Naive thymus-derived CD8-positive, alpha-beta T cell (primary cell): ENCODE measurements at regions not wholly inside any gene's neighbourhood (a gene's known extent, or its start where the extent isn't known, plus 50 kb on each side); places are given as distances from the start of the nearest gene placed in this dataset.
"Not testable (repeated sequence)": the region's sequence is repeated elsewhere in the genome, so short reads cannot be mapped to it uniquely, and the experiment has no call there.

Source experiments
- ATAC-seq, 2 donors: fragments of 150-1000 bp; cut with Tn5 transposase in 1 of 2; sonication (Bioruptor Pico), chemical (Tn5 transposase) in 1 of 2; 1 replicate in 1 of 2; 2 replicates in 1 of 2; pipeline ENCODE4 v1.10.0; 2021; ENCODE audit warnings: mild to moderate bottlenecking in 2 of 2, moderate library complexity in 2 of 2
- POLR2A ChIA-PET: fragments of 350-600 bp; sonication (Branson Sonifier 250); formaldehyde crosslinking; loops from one replicate; lab custom pipeline; 2021; ENCODE audit warnings: antibody characterized with exemption; lab: Charles Lee
- DNase-seq, 10 donors: peaks; one replicate each; pipeline versions ENCODE4 v3.0.0 to v3.0.0-alpha.2; 2020 to 2022
- H3K27ac Mint-ChIP-seq, 10 donors: one replicate each; pipeline ENCODE4 v1.8.0; 2020 to 2022; ENCODE audit warnings: mild to moderate bottlenecking in 10 of 10, mixed read lengths in 10 of 10, moderate library complexity in 4 of 10, inconsistent platforms in 1 of 10
- H3K27me3 Mint-ChIP-seq, 5 donors: one replicate each; pipeline ENCODE4 v1.8.0; 2021 to 2022; ENCODE audit warnings: mixed read lengths in 5 of 5
- H3K36me3 Mint-ChIP-seq, 3 donors: one replicate each; pipeline ENCODE4 v1.8.0; 2020 to 2022; ENCODE audit warnings: mixed read lengths in 3 of 3, mild to moderate bottlenecking in 2 of 3, inconsistent platforms in 1 of 3
- H3K4me1 Mint-ChIP-seq, 4 donors: one replicate each; pipeline ENCODE4 v1.8.0; 2021 to 2022; ENCODE audit warnings: mixed read lengths in 4 of 4
- H3K4me3 Mint-ChIP-seq, 10 donors: one replicate each; pipeline ENCODE4 v1.8.0; 2020 to 2022; ENCODE audit warnings: mild to moderate bottlenecking in 10 of 10, mixed read lengths in 10 of 10, moderate library complexity in 6 of 10, inconsistent platforms in 1 of 10
- H3K9me3 Mint-ChIP-seq, 9 donors: one replicate each; pipeline ENCODE4 v1.8.0; 2020 to 2022; ENCODE audit warnings: mixed read lengths in 9 of 9, mild to moderate bottlenecking in 3 of 9, inconsistent platforms in 1 of 9, moderate library complexity in 1 of 9

DNA sequence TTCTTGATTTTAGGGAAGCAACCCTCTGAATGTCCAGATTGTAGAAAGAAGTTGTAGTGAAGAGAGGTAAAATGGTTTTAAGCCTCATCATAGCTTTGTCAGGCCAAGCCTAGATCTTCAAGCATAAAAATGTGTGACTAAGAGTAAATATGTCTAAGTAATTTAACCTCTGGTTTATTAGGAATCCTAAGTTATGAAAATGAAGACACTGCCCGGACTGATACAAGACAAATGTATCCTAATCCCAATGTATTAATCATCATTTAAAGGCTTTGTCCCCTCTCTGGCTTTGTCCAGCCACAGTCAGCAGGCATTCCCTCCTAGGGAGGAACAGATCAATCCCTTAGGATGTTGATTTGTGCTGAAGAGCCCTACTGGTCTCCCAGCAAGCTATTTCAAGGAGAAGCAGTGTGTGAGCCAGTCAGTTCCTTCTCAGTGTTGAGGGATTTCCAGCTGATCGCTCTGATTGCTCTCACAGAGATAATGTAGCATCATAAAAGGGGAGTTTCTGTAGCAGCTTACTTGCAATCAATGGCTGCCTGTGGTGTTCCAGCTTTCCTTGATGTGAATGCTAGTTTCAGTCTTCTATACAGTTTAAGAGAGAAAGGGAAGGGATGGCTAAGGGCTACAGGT is 796.1 kb downstream of the EPHA4 start:
- Mint-ChIP-seq H3K4me3 (no peak overlapping the region), H3K4me1 (peaks cover 0 to 2% (median 0%) of the 10 kb centered on the region in 4 donors)

DNA sequence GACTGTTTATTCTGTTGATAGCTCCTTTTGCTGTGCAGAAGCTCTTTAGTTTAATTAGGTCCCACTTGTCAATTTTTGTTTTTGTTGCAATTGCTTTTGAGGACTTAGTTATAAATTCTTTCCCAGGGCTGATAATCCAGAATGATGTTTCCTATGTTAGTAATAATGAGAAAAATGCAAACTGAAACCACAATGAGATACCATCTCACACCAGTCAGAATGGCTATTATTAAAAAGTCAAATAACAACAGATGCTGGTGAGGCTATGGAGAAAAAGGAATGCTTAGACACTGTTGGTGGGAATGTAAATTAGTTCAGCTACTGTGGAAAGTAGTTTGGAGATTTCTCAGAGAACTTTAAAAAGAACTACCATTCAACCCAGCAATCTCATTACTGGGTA is 793.0 kb downstream of the EPHA4 start:
- not testable (repeated sequence) for H3K36me3 Mint-ChIP-seq, H3K27me3 Mint-ChIP-seq, DNase-seq, H3K4me1 Mint-ChIP-seq, ATAC-seq, H3K27ac Mint-ChIP-seq, H3K4me3 Mint-ChIP-seq
- peaks cover 0 to 13% (median 2%) of the 10 kb centered on the region in 9 donors for H3K9me3 Mint-ChIP-seq
- POLR2A ChIA-PET: interaction anchor here (0.7 kb wide), 1 partner anchor 25 kb away, joined by 5 read pairs; no protein-coding TSS in a partner anchor

More for the DNA sequence above, 796.1 kb downstream of the EPHA4 start:
- Mint-ChIP-seq H3K27ac (no peak overlapping the region), H3K36me3 (no peaks in the 10 kb centered on the region), H3K27me3 (no peaks in the 10 kb centered on the region), H3K9me3 (peaks cover 0 to 13% (median 2%) of the 10 kb centered on the region in 9 donors)
- POLR2A ChIA-PET: no interaction called here
- ATAC-seq (no peak), DNase-seq (no peak)

DNA sequence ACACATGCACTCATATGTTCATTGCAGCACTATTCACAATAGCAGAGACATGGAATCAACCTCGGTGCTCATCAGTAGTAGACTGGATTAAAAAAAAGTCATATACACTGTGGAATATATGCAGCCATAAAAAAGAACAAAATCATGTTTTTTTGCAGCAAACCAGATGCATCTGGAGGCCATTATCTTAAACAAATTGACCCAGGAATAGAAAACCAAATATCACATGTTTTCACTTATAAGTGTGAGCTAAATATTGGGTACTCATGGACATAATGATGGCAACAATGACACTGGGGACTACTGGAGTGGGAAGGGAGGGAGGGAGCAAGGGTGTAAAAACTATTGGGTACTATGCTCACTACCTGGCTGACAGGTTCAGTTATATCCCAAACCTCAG is 792.6 kb downstream of the EPHA4 start:
- Mint-ChIP-seq H3K36me3 (no peaks in the 10 kb centered on the region), H3K27ac (no peak overlapping the region), H3K27me3 (no peaks in the 10 kb centered on the region), H3K4me1 (peaks cover 0 to 2% (median 0%) of the 10 kb centered on the region in 4 donors), H3K9me3 (peaks cover 0 to 13% (median 2%) of the 10 kb centered on the region in 9 donors), H3K4me3 (no peak overlapping the region)
- ATAC-seq (no peak), DNase-seq (no peak)
- POLR2A ChIA-PET: no interaction called here

DNA sequence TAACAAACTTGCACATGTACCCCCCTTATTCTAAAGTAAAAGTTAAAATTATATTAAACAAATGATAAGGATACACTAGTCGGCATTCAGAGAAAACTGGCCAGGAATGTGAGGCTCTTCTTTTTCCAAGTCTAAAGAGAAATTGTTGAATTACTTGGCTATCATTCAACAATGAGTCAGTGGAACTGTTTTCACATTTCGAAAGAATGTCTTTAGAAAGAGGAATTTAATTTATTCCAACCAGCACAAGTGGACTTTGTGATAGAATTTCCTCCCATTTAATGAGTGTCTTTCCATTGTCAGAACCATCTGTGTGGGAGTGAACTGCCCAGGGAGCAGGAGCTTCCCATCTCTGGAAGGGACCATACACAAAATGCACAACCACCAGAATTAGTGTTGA is 792.2 kb downstream of the EPHA4 start:
- Mint-ChIP-seq H3K9me3 (peaks cover 0 to 13% (median 2%) of the 10 kb centered on the region in 9 donors), H3K27me3 (no peaks in the 10 kb centered on the region)
- POLR2A ChIA-PET: no interaction called here

DNA sequence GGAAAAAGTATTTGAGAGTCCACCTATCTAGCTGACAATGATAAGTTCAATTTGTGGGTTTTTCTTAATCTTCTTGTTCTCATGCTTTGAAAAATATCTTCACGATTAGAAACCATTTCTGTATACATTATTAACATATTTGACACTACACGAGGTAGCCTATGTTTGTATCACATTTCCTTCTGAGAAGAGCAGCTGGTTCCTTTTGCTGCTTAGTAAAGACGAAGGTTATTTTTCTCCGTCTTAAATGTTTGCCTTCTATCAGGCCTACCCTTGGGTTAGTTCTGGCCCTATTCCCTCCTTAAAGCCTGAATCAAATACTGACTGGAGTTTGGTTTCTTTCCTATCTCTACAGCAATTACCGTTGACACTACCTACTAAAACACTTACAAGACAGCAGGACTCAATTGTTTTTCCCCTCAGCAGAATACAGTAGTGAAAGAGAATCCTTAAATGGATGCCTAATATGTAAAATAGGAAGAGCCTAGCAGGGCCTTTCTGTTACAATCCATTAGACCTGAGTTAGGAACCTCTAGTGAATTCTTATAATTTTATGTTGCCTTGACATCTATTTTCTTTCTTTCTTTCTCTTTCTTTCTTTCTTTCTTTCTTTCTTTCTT is 790.4 kb downstream of the EPHA4 start:
- no peaks in the 10 kb centered on the region for H3K36me3 Mint-ChIP-seq

More for the DNA sequence above, 792.2 kb downstream of the EPHA4 start:
- Mint-ChIP-seq H3K27ac (no peak overlapping the region), H3K4me3 (no peak overlapping the region), H3K4me1 (peaks cover 0 to 2% (median 0%) of the 10 kb centered on the region in 4 donors), H3K36me3 (no peaks in the 10 kb centered on the region)
- ATAC-seq (no peak), DNase-seq (no peak)

DNA sequence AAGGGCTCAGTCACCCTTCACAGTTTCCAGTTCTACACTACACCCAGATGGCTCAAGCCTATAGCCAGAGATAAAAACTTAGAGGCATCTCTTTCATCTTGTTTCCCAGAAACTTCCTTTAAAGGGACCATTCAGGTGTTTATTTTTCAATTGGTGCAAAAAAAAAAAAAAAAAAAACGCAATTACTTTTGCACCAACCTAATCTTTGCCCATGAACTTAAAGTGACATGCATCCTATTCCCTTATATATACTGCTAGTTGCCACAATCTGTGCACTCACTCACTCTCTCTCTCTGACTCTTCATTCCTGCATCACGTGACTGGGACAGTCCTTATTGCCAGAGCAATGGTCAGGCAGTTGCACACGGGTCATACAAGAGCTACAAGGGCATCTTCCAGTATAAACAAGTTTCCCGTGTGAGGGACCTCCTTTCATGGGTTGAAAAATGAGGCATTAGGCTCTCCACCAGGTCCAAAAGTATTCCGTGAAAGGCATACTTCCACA is 789.4 kb downstream of the EPHA4 start:
- ATAC-seq: no peak
- DNase-seq: no peak
- no peak overlapping the region for H3K4me3 Mint-ChIP-seq
- H3K36me3 Mint-ChIP-seq: no peaks in the 10 kb centered on the region
- H3K4me1 Mint-ChIP-seq: peaks cover 0 to 1% (median 0%) of the 10 kb centered on the region in 4 donors
- H3K9me3 Mint-ChIP-seq: peaks cover 0 to 9% (median 2%) of the 10 kb centered on the region in 9 donors
- H3K27ac Mint-ChIP-seq: no peak overlapping the region
- POLR2A ChIA-PET: no interaction called here
- no peaks in the 10 kb centered on the region for H3K27me3 Mint-ChIP-seq

More for the DNA sequence above, 790.4 kb downstream of the EPHA4 start:
- ATAC-seq (no peak), DNase-seq (no peak)
- H3K9me3 Mint-ChIP-seq: peaks cover 0 to 11% (median 3%) of the 10 kb centered on the region in 9 donors
- no peak overlapping the region for H3K27ac Mint-ChIP-seq
- H3K27me3 Mint-ChIP-seq: no peaks in the 10 kb centered on the region
- peaks cover 0 to 2% (median 0%) of the 10 kb centered on the region in 4 donors for H3K4me1 Mint-ChIP-seq
- no peak overlapping the region for H3K4me3 Mint-ChIP-seq
- POLR2A ChIA-PET: no interaction called here

DNA sequence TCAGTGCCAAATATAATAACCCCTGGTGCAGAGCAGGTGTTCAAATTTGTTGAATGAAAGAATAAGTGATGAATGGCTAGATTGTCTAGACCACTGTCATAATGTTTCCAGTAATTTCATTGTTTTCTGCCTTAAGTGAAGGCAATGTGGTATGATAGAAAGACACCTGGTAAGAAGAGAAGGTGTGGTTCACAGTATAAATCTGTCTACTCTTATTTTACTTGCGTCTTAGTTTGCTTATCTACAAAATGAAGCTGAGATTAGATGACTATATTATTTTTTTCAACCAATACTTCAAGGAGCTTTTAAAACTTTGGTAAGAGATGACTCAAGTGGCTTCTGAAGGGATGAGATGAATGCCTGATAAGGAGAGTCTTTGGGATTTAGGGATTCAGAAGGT is 788.4 kb downstream of the EPHA4 start:
- ATAC-seq (no peak), DNase-seq (no peak)
- Mint-ChIP-seq H3K27me3 (no peaks in the 10 kb centered on the region), H3K27ac (no peak overlapping the region), H3K36me3 (no peaks in the 10 kb centered on the region), H3K9me3 (peaks cover 0 to 8% (median 0%) of the 10 kb centered on the region in 9 donors), H3K4me3 (no peak overlapping the region), H3K4me1 (no peaks in the 10 kb centered on the region)
- POLR2A ChIA-PET: no interaction called here

DNA sequence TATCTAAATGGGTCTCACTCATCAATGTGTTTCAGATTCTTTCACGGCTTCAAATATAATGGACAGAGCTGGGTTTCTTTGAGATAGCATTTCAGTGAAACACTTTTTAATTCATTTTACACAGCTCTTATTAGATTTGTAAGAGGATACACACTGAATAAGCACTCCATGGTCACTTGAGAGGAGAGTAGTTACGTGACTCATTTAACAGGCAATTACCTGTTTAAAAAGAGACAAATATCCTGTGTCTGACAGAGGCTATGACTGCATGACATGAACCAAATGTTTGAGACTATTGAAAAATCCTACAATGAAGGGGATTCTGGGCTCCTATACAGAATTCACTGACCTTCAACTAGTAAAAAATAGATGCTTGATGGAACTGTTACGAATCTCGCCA is 786.9 kb downstream of the EPHA4 start:
- Mint-ChIP-seq H3K27me3 (no peaks in the 10 kb centered on the region), H3K27ac (no peak overlapping the region), H3K4me1 (no peaks in the 10 kb centered on the region), H3K4me3 (no peak overlapping the region), H3K9me3 (peaks cover 0 to 15% (median 3%) of the 10 kb centered on the region in 9 donors), H3K36me3 (no peaks in the 10 kb centered on the region)
- POLR2A ChIA-PET: no interaction called here
- ATAC-seq (no peak), DNase-seq (no peak)

DNA sequence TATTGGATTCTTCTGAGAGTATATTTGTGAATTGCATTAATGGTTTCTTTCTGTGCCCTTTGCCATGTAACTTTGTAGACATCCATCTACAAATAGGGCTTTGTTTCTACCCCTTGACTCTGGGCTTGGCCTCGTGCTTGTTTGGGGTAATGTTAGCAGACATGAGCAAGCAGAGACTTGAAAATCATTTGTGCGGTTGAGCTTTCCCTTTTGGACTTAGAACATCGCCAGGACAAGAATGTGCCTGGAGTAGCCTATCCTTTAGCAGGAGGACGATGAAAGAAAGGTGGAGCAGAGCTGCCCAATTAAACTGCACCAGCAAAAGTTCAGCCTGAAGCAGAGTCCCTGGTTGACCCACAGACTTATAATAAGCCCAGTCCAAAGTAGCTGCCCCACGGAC is 785.9 kb downstream of the EPHA4 start:
- POLR2A ChIA-PET: no interaction called here

DNA sequence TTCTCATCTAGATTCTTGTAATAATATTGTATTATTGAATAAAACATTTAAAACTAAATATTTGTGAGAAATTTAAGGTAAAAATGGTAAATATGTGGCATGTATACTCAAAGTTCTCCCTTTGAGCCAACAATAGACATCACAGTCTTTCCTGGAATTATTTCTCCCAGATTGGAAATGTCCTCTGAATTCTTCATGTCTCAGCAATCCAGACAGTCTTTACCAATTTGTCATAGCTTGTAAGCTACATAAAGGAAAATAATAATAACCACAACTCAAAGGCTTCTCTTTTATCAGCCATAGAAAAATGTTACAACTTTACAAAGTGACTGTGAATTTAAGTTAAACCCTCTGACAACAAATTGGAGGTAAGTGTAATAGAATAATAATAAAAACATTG is 784.9 kb downstream of the EPHA4 start:
- Mint-ChIP-seq H3K4me3 (no peak overlapping the region), H3K27ac (no peak overlapping the region), H3K27me3 (peaks cover 0 to 1% (median 0%) of the 10 kb centered on the region in 5 donors), H3K4me1 (no peaks in the 10 kb centered on the region), H3K36me3 (no peaks in the 10 kb centered on the region), H3K9me3 (peaks cover 0 to 21% (median 3%) of the 10 kb centered on the region in 9 donors)
- POLR2A ChIA-PET: no interaction called here
- no peak for ATAC-seq
- DNase-seq: no peak

More for the DNA sequence above, 785.9 kb downstream of the EPHA4 start:
- peaks cover 0 to 17% (median 3%) of the 10 kb centered on the region in 9 donors for H3K9me3 Mint-ChIP-seq
- H3K27ac Mint-ChIP-seq: no peak overlapping the region
- H3K4me1 Mint-ChIP-seq: no peaks in the 10 kb centered on the region
- H3K27me3 Mint-ChIP-seq: peaks cover 0 to 1% (median 0%) of the 10 kb centered on the region in 5 donors
- no peak for ATAC-seq
- no peaks in the 10 kb centered on the region for H3K36me3 Mint-ChIP-seq
- no peak for DNase-seq
- H3K4me3 Mint-ChIP-seq: no peak overlapping the region

DNA sequence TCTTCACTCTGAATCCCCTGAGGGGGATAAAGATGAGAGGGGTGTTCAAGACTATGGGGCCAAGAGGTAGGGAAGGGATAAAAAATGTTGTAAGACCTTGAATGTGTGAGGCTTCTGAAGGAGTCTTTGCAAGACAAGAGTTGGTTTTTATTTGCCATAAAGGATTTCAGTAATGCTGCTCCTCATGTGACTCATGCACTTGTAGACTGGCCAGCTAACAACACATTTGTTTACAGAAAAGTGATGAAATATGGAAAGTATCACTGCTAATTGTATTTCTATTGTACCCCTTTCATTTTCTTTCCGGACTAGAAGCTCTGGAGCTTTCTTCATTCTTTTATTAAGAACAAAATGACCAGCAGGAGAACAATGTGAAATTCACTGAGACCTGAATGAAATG is 782.1 kb downstream of the EPHA4 start:
- POLR2A ChIA-PET: no interaction called here
- H3K4me1 Mint-ChIP-seq: no peaks in the 10 kb centered on the region
- H3K4me3 Mint-ChIP-seq: no peak overlapping the region
- peaks cover 0 to 1% (median 0%) of the 10 kb centered on the region in 5 donors for H3K27me3 Mint-ChIP-seq
- peaks cover 0 to 21% (median 3%) of the 10 kb centered on the region in 9 donors for H3K9me3 Mint-ChIP-seq
- DNase-seq (no peak), ATAC-seq (no peak)
- no peak overlapping the region for H3K27ac Mint-ChIP-seq
- no peaks in the 10 kb centered on the region for H3K36me3 Mint-ChIP-seq

DNA sequence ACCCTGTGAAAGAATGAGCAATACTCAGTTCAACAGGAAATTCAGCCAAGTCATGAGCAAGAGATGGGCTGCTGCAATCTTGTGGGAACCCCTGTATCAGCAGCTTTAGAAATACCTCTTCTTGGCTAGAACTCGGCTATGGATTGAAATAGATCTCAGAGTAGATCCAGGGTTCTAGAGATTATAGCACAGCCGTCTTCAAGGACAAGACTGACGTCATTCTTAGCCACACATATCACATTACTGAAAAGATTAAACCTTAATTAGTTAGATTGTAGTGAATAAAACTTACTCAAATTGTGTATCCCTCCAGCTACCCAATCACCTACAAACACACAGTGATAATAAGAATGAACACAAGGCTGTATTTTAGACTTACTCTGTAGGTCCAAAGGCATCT is 776.4 kb downstream of the EPHA4 start:
- no peak for ATAC-seq
- POLR2A ChIA-PET: no interaction called here
- H3K4me1 Mint-ChIP-seq: no peaks in the 10 kb centered on the region
- no peak overlapping the region for H3K27ac Mint-ChIP-seq
- no peak for DNase-seq
- H3K27me3 Mint-ChIP-seq: peaks cover 0 to 1% (median 0%) of the 10 kb centered on the region in 5 donors
- H3K9me3 Mint-ChIP-seq: peaks cover 0 to 9% (median 0%) of the 10 kb centered on the region in 9 donors
- H3K36me3 Mint-ChIP-seq: no peaks in the 10 kb centered on the region
- H3K4me3 Mint-ChIP-seq: no peak overlapping the region

DNA sequence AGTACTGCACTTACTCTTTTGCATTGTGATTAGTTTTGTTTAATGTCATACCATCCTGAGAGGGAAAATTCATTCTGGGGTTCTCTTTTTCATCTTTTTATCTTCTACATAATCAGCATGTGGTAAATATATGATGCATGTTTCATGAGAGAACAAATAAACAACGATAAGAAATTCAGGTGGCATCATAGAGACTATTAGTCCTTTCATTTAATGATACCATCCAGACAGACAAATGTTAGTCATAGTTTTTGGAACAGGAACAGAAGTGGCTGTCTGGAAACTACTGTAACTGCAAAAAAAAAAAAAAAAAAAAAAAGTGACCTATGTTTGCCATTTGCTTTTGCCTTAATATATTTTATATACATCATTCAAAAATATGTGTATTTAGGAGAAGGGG is 761.0 kb downstream of the EPHA4 start:
- H3K36me3 Mint-ChIP-seq: no peaks in the 10 kb centered on the region
- no peak overlapping the region for H3K4me3 Mint-ChIP-seq
- H3K9me3 Mint-ChIP-seq: peaks cover 0 to 4% (median 0%) of the 10 kb centered on the region in 9 donors
- POLR2A ChIA-PET: no interaction called here
- no peak for ATAC-seq
- no peak overlapping the region for H3K27ac Mint-ChIP-seq
- no peak for DNase-seq
- no peaks in the 10 kb centered on the region for H3K4me1 Mint-ChIP-seq
- peaks cover 0 to 1% (median 1%) of the 10 kb centered on the region in 5 donors for H3K27me3 Mint-ChIP-seq
